Skin epidermis (tissue), 12 donors: ENCODE measurements at regions not wholly inside any gene's neighbourhood (a gene's known extent, or its start where the extent isn't known, plus 50 kb on each side); places are given as distances from the start of the nearest gene placed in this dataset.

ENCODE experiments used
- H3K27ac ChIP-seq, 21 experiments: fragments of 200-600 bp; sonication (generic) in 11 of 21; one replicate each; pipeline ENCODE4 v1.5.0; 2020; ENCODE audit warnings: mild to moderate bottlenecking in 3 of 21, inconsistent platforms in 2 of 21, moderate library complexity in 2 of 21
- H3K4me3 ChIP-seq, 7 experiments: fragments of 200-600 bp; sonication (generic) in 2 of 7; one replicate each; pipeline ENCODE4 v1.5.0; 2020; ENCODE audit warnings: inconsistent platforms in 2 of 7, mild to moderate bottlenecking in 2 of 7, moderate library complexity in 1 of 7

DNA sequence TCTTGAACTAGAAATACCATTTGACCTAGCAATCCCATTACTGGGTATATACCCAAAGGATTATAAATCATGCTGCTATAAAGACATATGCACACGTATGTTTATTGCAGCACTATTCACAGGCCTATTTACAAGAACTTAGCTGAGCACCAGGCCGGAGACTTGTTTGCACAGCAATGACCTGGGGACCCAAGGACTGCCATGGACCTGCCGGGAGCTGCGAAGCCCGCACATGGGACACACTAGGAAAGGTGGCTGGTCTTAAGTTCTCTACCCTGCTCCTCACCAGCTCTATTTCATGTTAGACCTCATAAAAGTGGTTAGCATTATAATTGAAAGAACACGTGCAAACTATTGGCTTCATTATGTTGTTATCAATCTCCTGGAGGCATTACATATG, 70.4 kb upstream of the CST7 start:
- no peak overlapping the region for H3K27ac ChIP-seq
- no peak overlapping the region for H3K4me3 ChIP-seq

DNA sequence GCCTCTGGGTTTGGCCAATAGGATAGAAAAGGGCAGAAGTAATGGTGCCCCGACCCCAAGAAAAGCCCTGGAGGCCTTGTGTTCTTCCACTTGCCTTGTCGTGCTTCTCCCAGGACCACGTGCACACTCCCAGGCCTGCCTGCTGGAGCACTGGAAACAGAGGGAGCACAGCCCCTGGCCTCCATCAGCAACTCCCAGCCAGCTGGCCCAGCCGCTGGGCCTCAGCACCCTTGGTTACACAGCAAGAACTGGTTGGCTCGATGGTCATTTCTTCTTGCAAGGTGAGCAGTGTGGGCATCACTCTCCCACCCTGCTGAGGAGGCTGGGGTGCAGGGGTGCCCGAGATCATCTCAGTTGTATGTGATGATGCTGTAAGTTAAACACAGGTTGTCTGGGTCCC, 69.2 kb upstream of the CST7 start:
- no peak overlapping the region for H3K27ac ChIP-seq
- H3K4me3 ChIP-seq: no peak overlapping the region

DNA sequence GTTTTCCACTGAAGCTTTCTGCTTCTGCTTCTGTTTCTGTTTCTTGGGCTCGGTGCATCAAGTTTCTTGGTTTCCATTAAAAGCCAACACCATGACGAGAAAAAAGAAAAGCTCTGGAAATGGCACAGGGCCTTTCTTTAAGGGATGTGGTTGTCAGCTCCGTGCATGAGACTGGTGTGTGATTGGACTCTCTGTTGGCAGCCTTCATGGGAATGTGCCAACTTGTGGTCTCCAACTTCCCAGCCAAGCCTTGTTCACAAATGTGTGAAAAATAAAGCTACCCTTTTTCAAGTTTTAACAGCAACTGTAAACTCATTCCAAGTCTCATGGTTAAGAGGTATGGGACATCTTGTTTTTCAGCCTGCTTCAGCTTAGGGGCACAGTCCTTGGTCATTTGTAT, 68.7 kb upstream of the CST7 start:
- no peak overlapping the region for H3K27ac ChIP-seq
- H3K4me3 ChIP-seq: no peak overlapping the region

DNA sequence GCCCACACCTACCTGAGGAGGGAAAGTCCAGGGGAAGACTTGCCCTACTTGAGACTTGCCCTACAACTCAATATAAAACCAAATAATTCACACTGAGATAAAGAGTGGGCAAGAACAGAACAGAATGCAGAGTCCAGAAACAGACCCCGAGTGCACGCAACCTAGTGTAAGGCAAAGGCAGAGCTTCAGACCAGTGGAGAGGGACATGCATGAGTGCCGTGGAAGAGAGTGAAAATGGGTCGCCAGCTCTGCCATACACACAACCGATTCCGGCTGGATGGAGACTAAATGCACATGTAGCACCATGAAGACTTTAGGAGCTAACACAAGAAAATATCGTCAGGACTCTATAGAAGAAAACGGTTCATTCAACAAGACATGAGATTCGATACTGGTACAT, 58.8 kb upstream of the CST7 start:
- H3K27ac ChIP-seq: no peak overlapping the region
- H3K4me3 ChIP-seq: no peak overlapping the region

DNA sequence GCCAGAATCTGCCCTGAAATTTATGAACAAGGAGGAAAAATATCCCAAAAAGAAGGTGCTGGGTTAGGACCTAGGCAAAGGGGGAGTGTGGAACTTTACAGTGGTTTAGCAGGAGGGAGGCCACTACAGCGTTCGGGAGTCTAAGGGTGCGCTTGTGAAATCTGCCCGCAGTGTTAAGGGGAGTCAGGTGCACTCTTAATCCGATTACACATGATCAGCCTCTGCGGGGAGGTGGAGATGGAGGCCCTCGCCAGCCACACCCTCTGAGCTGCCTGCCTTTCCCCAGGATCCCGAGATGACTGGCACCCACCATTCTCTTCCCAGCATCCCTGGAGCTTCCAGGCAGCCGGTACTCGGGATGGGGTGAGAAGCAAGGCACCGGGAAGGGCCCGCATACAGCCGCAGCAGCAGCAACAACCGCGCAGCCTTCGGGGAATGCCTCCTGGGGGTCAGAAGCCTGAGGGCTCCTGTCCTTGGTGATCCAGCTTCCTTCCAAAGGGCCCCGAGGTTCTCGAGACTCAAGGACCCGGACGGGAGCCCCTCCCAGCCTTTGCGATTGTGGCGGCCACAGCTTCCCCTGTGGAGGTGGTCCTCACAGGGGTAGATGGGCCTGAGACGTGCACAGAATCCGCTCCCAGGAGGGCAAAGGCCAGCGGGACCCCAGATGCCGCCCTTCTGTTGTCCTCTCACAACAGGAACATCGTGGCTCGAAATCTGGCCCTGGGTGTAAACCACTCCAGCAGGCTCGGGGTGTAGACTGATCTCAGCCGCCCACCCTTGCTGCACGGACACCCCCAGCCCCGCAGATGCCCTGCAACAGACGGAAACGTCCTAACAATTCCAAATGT, 57.3 kb upstream of the CST7 start:
- H3K4me3 ChIP-seq: no peak overlapping the region

DNA sequence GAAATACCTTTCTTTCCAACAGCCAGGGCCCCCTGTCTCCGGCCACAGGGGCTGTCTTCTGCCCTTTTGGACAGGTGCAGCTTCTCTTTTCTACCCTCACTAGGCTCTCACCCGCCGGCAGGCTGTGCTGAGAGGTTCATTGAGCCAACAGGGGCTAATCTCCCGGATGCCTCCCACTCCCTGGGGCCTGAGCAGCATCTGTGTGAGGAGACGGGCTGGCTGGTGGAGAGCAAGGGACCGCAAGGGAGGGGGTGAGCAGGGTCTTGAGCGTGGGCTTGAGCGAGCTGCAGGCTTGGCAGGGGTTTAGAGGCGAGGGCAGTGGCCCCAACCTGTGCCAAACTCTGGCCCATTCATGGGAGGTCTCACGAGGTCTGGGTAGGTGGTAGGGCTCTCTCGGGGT, 56.5 kb upstream of the CST7 start:
- H3K4me3 ChIP-seq: no peak overlapping the region
- no peak overlapping the region for H3K27ac ChIP-seq

More for the DNA sequence above, 57.3 kb upstream of the CST7 start:
- H3K27ac ChIP-seq: no peak overlapping the region

DNA sequence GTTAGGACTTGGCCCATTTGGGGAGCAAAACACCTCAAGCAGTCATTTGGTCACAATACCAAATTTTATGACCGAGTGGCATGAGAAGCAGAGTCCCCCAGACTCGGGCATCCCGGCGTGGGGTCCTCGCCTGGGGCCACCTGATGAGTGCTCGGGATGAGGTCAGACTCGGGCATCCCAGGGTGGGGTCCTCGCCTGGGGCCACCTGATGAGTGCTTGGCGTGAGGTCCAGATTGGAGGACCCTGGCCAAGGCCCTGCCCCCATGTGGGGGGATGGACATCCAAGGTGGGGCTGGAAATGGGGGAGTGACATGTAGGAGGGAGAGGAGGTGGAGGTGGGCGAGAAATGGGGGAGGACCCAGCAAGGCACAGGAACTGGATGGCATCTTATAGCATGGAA, 56.1 kb upstream of the CST7 start:
- Histone ChIP-seq H3K4me3 (no peak overlapping the region), H3K27ac (no peak overlapping the region)

DNA sequence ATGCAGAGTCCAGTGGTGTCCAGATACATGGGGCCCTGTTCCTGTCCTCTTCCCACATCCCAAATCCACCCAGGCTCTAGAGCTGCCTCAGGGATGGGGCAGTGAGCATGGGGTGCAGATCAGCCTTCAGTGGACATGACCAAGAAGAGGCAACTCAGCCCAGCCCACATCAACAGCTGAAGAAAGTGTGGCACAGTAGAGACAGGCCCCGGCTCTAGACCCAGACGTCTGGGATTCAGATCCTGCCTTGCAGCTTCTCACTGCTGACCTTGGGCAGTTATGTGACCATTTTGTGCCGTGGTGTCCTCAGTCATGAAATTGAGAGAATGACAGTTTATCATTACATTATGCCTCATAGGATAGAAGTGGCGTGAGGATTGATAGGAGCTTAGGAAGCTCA, 54.6 kb upstream of the CST7 start:
- no peak overlapping the region for H3K27ac ChIP-seq

DNA sequence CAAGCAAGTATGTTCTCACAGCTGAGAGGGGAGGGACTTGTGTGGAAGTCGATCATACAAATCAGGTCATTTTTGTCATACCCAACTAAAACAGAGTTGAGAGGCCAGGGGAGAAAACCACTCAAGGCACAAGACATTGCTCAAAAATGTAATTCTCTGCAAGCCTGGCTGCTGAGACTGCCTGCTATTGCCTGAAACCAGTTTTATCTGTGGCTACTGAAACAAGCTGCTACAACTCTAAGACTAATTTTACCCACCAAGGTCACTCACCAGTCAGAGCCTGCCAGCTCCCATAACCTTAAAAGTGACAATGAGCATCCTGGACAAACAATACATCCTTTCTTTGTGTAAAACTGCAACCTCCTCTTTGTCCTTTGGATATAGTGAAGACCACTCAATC, 54.1 kb upstream of the CST7 start:
- Histone ChIP-seq H3K4me3 (no peak overlapping the region), H3K27ac (no peak overlapping the region)

More for the DNA sequence above, 54.6 kb upstream of the CST7 start:
- H3K4me3 ChIP-seq: no peak overlapping the region

DNA sequence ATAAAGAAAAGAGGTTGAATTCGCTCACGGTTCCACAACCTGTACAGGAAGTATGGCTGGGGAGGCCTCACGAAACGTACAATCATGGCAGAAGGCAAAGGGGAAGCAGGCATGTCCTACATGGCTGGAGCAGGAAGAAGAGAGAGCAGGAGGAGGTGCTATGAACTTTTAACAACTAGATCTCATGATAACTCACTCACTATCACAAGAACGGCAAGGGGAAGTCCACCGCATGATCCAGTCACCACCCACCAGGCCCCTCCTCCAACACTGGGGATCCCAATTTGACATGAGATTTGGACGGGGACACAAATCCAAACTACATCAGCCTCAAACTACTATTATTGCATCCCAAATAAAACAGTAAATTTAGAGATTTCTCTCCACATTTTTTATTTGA, 53.6 kb upstream of the CST7 start:
- H3K27ac ChIP-seq: no peak overlapping the region

DNA sequence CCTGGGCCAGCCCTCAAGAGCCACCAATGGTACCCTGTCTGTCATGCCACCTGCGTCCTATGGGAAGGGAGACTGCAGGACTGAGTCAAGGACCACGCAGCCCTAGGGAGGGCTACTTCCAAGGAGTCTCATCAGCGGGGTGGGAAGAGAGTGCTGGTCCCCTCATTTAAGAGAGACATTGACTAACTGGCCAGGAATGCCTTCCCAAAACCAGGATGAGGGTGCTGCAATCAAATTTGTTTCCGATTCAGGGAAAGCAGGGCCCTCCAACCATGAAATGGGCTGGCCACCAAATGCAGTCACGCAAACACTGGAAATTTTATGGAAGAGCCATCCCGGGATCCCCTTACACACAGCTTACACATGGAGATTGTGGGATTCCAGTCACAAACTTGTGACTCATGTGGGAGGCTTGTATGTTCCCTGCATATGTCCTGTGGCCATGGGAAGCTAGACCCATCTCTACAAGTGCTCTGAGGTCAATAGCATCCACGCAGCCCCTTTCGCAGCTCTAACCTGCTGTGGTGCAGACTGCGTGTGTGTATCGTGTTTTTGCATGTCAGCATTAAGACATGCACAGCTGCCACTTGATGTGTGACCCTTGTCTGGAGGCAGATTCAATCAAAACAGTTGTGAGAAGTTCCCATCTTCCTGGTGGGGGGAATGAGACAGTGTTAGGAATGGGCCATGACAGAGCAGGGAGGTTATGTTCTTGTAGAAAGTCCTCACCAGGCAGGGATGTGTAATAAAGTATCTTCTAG, 53.0 kb upstream of the CST7 start:
- no peak overlapping the region for H3K27ac ChIP-seq
- H3K4me3 ChIP-seq: no peak overlapping the region

More for the DNA sequence above, 53.6 kb upstream of the CST7 start:
- no peak overlapping the region for H3K4me3 ChIP-seq

DNA sequence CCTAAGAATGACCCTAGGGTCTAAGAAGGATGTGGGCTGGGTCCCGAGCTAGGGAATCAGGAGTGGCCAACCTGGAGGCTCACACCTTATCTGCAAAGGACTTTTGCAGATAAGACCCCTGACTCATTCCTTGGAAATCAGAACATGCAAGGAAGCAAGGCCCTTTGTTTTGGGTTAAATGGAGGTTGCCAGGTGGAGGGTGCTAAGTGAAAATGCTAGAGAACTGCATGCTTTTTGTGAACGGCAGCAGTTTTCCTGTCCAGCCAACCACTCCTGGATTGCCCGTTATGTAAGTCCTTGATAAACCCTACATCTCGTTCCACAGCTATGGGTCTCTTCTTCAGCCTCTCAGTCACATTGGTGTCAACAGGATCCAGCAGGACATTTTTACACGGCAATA, 52.1 kb upstream of the CST7 start:
- Histone ChIP-seq H3K27ac (no peak overlapping the region), H3K4me3 (no peak overlapping the region)

DNA sequence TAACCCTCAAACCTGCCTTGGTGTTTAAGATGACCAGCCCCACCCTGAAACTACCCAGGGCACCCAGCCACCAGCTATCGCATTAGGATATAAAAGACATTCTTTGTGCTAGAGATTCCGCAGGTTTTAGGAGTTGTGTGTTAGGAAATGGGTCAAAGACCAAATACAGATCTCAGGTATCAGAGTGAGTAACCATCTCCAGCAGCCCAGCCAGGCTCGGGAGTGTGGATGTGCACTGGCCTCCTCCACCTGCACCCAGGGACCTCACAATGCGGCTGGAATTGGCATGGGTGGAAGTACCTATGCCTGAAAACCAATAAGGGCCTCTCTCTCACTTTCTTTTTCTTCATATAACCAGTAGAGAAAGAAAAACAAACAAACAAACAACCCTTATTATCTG, 51.1 kb upstream of the CST7 start:
- no peak overlapping the region for H3K27ac ChIP-seq
- no peak overlapping the region for H3K4me3 ChIP-seq

DNA sequence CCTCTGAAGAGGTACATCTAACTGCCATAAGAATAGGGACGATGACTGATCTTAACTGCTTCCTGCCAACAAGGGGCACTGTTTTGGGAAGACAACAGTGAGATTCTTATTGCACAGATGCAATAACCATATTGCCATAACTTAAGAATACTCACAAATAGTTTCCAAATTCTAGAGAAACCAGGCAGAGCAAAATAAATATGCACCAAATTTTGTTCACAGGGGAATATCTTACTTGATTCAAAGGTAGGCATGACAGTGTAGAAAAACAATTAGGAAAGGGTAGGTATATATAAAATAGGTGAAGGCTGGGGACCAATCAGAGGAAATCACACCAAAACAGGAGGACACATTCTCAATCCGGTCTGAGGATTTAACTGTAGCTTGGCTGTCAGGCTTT, 49.9 kb upstream of the CST7 start:
- no peak overlapping the region for H3K27ac ChIP-seq
- no peak overlapping the region for H3K4me3 ChIP-seq
